IMR-90 (cell line): ENCODE measurements at regions not wholly inside any gene's neighbourhood (a gene's known extent, or its start where the extent isn't known, plus 50 kb on each side); places are given as distances from the start of the nearest gene placed in this dataset.
A peak's percentile ranks its signal among the peaks of the same experiment; 100 is the strongest.

ENCODE experiments used
- CEBPB ChIP-seq: IDR thresholded peaks from 2 replicates; pipeline ENCODE4 v1.6.1; 2012; ENCODE audit warnings: low read depth, low read length, improper control_type of control experiment
- MXI1 ChIP-seq: IDR thresholded peaks from 2 replicates; pipeline ENCODE4 v1.6.1; 2012; ENCODE audit warnings: low read depth, mild to moderate bottlenecking, low read length, moderate library complexity, borderline replicate concordance
- NFE2L2 ChIP-seq: fragments of 150-350 bp; IDR thresholded peaks from 2 replicates; pipeline ENCODE4 v1.6.1; 2016; ENCODE audit warnings: low read depth, mild to moderate bottlenecking, low read length
- USF2 ChIP-seq: fragments of 150-350 bp; IDR thresholded peaks from 2 replicates; pipeline ENCODE4 v1.6.1; 2017; ENCODE audit warnings: mild to moderate bottlenecking, antibody characterized with exemption, low read length, low read depth

GRCh38 chr9:99353408-99353807 is 131.3 kb downstream of the SEC61B start:
- TF ChIP-seq NFE2L2 = no peak
- TF ChIP-seq MXI1 = no peak
- peak; percentile 99 for TF ChIP-seq CEBPB
- no peak for TF ChIP-seq USF2
